ENCODE measurements at regions not wholly inside any gene's neighbourhood (a gene's known extent, or its start where the extent isn't known, plus 50 kb on each side); places are given as distances from the start of the nearest gene placed in this dataset.

- H3K27ac ChIP-seq = no peak overlapping the region
- in situ Hi-C loops (cut with MboI) = no loop called here
- 11 to 12% methylated on average over 2 of the region's 2 CpGs for WGBS, 2 experiments (ENCODE audit: low coverage in 1 of 2, low lambda C conversion rate in 2 of 2, missing lambda C conversion rate in 2 of 2)
- H3K9me3 ChIP-seq (ENCODE audit: low read depth) = no peaks in the 10 kb centered on the region
- no peak overlapping the region for H2AFZ ChIP-seq
- no peak overlapping the region for H3K4me3 ChIP-seq
- no peak for DNase-seq
- no peaks in the 10 kb centered on the region for H3K36me3 ChIP-seq (ENCODE audit: low read depth)
- TF ChIP-seq EZH2 (IDR thresholded peaks at IDR 0.05; ENCODE audit: insufficient read depth, poor library complexity, severe bottlenecking) (no peak), EZH2phosphoT487 (IDR thresholded peaks at IDR 0.05; ENCODE audit: insufficient read depth, low read depth) (no peak)
- no peaks in the 10 kb centered on the region for H3K9me2 ChIP-seq (ENCODE audit: insufficient read depth)
- no peaks in the 10 kb centered on the region for H3K4me1 ChIP-seq (ENCODE audit: insufficient read depth)
- no peaks in the 10 kb centered on the region for H3F3A ChIP-seq (ENCODE audit: insufficient read depth)
- no peak overlapping the region for H3K4me2 ChIP-seq (ENCODE audit: unreplicated experiment)
- H3K27me3 ChIP-seq (replicated peaks; ENCODE audit: insufficient read depth) = no peaks in the 10 kb centered on the region
- no peaks in the 10 kb centered on the region for H3K79me2 ChIP-seq (ENCODE audit: insufficient read depth)
- no peak overlapping the region for H3K9ac ChIP-seq
- H4K20me1 ChIP-seq (ENCODE audit: insufficient read depth) = no peaks in the 10 kb centered on the region
Observed at GRCh38 chr6:156182356-156182755, 594.8 kb upstream of the ARID1B start.

- Histone ChIP-seq H2AFZ (no peak overlapping the region), H3K4me2 (ENCODE audit: unreplicated experiment) (no peak overlapping the region), H3K36me3 (ENCODE audit: low read depth) (no peaks in the 10 kb centered on the region), H3K27me3 (replicated peaks; ENCODE audit: insufficient read depth) (no peaks in the 10 kb centered on the region), H3F3A (ENCODE audit: insufficient read depth) (no peaks in the 10 kb centered on the region), H3K4me1 (ENCODE audit: insufficient read depth) (no peaks in the 10 kb centered on the region), H3K79me2 (ENCODE audit: insufficient read depth) (no peaks in the 10 kb centered on the region), H3K27ac (no peak overlapping the region), H3K9ac (no peak overlapping the region), H3K4me3 (no peak overlapping the region), H3K9me3 (ENCODE audit: low read depth) (no peaks in the 10 kb centered on the region), H4K20me1 (ENCODE audit: insufficient read depth) (no peaks in the 10 kb centered on the region), H3K9me2 (ENCODE audit: insufficient read depth) (no peaks in the 10 kb centered on the region)
- TF ChIP-seq EZH2 (IDR thresholded peaks at IDR 0.05; ENCODE audit: insufficient read depth, poor library complexity, severe bottlenecking) (no peak), EZH2phosphoT487 (IDR thresholded peaks at IDR 0.05; ENCODE audit: insufficient read depth, low read depth) (no peak)
- WGBS, 2 experiments (ENCODE audit: low coverage in 1 of 2, low lambda C conversion rate in 2 of 2, missing lambda C conversion rate in 2 of 2) = 38 to 45% methylated on average over 6 of the region's 6 CpGs
- in situ Hi-C loops (cut with MboI) = no loop called here
- no peak for DNase-seq
Observed at GRCh38 chr6:156181506-156181905, 595.7 kb upstream of the ARID1B start.

- H3K79me2 ChIP-seq (ENCODE audit: insufficient read depth) = no peaks in the 10 kb centered on the region
- H3K4me3 ChIP-seq = no peak overlapping the region
- H3K4me2 ChIP-seq (ENCODE audit: unreplicated experiment) = no peak overlapping the region
- no peaks in the 10 kb centered on the region for H3F3A ChIP-seq (ENCODE audit: insufficient read depth)
- H4K20me1 ChIP-seq (ENCODE audit: insufficient read depth) = no peaks in the 10 kb centered on the region
- no peaks in the 10 kb centered on the region for H3K36me3 ChIP-seq (ENCODE audit: low read depth)
- WGBS, 2 experiments (ENCODE audit: low coverage in 1 of 2, low lambda C conversion rate in 2 of 2, missing lambda C conversion rate in 2 of 2) = 47 to 49% methylated on average over 12 of the region's 12 CpGs
- no peak overlapping the region for H3K9ac ChIP-seq
- H3K4me1 ChIP-seq (ENCODE audit: insufficient read depth) = no peaks in the 10 kb centered on the region
- no peak for DNase-seq
- in situ Hi-C loops (cut with MboI) = no loop called here
- no peaks in the 10 kb centered on the region for H3K9me3 ChIP-seq (ENCODE audit: low read depth)
- no peak overlapping the region for H2AFZ ChIP-seq
- no peak for TF ChIP-seq EZH2phosphoT487 (IDR thresholded peaks at IDR 0.05; ENCODE audit: insufficient read depth, low read depth)
- TF ChIP-seq EZH2 (IDR thresholded peaks at IDR 0.05; ENCODE audit: insufficient read depth, poor library complexity, severe bottlenecking) = no peak
- no peak overlapping the region for H3K27ac ChIP-seq
- H3K9me2 ChIP-seq (ENCODE audit: insufficient read depth) = no peaks in the 10 kb centered on the region
- H3K27me3 ChIP-seq (replicated peaks; ENCODE audit: insufficient read depth) = no peaks in the 10 kb centered on the region
Observed at GRCh38 chr6:156175971-156176421, 601.2 kb upstream of the ARID1B start.

GRCh38 chr6:156175433-156175832, 601.7 kb upstream of the ARID1B start:
- H3K9me3 ChIP-seq (ENCODE audit: low read depth) = no peaks in the 10 kb centered on the region
- no peak overlapping the region for H3K9ac ChIP-seq
- no peaks in the 10 kb centered on the region for H3K9me2 ChIP-seq (ENCODE audit: insufficient read depth)
- no peaks in the 10 kb centered on the region for H3K79me2 ChIP-seq (ENCODE audit: insufficient read depth)
- WGBS, 2 experiments (ENCODE audit: low coverage in 1 of 2, low lambda C conversion rate in 2 of 2, missing lambda C conversion rate in 2 of 2) = 21 to 28% methylated on average over 3 of the region's 3 CpGs
- no peak for TF ChIP-seq EZH2 (IDR thresholded peaks at IDR 0.05; ENCODE audit: insufficient read depth, poor library complexity, severe bottlenecking)
- no peak for TF ChIP-seq EZH2phosphoT487 (IDR thresholded peaks at IDR 0.05; ENCODE audit: insufficient read depth, low read depth)
- no peak for DNase-seq
- no peak overlapping the region for H3K4me2 ChIP-seq (ENCODE audit: unreplicated experiment)
- in situ Hi-C loops (cut with MboI) = no loop called here
- H3K4me1 ChIP-seq (ENCODE audit: insufficient read depth) = no peaks in the 10 kb centered on the region
- H3F3A ChIP-seq (ENCODE audit: insufficient read depth) = no peaks in the 10 kb centered on the region
- H3K4me3 ChIP-seq = no peak overlapping the region
- H3K27ac ChIP-seq = no peak overlapping the region
- H2AFZ ChIP-seq = no peak overlapping the region
- H3K27me3 ChIP-seq (replicated peaks; ENCODE audit: insufficient read depth) = no peaks in the 10 kb centered on the region
- no peaks in the 10 kb centered on the region for H4K20me1 ChIP-seq (ENCODE audit: insufficient read depth)
- H3K36me3 ChIP-seq (ENCODE audit: low read depth) = no peaks in the 10 kb centered on the region

Measured in GM23248 (cell line).